Tibial nerve (tissue), 3 donors: ENCODE measurements at regions not wholly inside any gene's neighbourhood (a gene's known extent, or its start where the extent isn't known, plus 50 kb on each side); places are given as distances from the start of the nearest gene placed in this dataset.

ENCODE experiments used
- CTCF ChIP-seq, 5 experiments: fragments of 200-600 bp in 3 of 5; fragments of 450-650 bp in 2 of 5; sonication (generic) in 3 of 5; IDR thresholded peaks; one replicate each; pipeline ENCODE4 v1.5.1; 2016 to 2019; ENCODE audit warnings: antibody characterized with exemption in 5 of 5, mild to moderate bottlenecking in 3 of 5, moderate library complexity in 2 of 5
- POLR2A ChIP-seq, 2 donors: fragments of 450-650 bp; IDR thresholded peaks; one replicate each; pipeline ENCODE4 v1.6.1; 2017; ENCODE audit warnings: antibody characterized with exemption in 2 of 2, mild to moderate bottlenecking in 2 of 2, moderate library complexity in 2 of 2

GRCh38 chr4:4601803-4602369, 60.0 kb upstream of the STX18 start:
- no peak for TF ChIP-seq CTCF (IDR thresholded peaks at IDR 0.05)
- TF ChIP-seq POLR2A (IDR thresholded peaks at IDR 0.05), result no peak
